Endothelial cell of umbilical vein (primary cell): ENCODE measurements at regions not wholly inside any gene's neighbourhood (a gene's known extent, or its start where the extent isn't known, plus 50 kb on each side); places are given as distances from the start of the nearest gene placed in this dataset.

Experiments used
- EZH2 ChIP-seq: IDR thresholded peaks from 2 replicates; pipeline ENCODE4 v1.6.1; 2012; ENCODE audit warnings: borderline replicate concordance, low read depth, mild to moderate bottlenecking, moderate library complexity, low read length, inconsistent platforms; ENCODE audit not compliant: severe bottlenecking
- FOS ChIP-seq: IDR thresholded peaks from 2 replicates; pipeline ENCODE4 v1.6.1; 2011; ENCODE audit warnings: mild to moderate bottlenecking, low read length, moderate library complexity, borderline replicate concordance; ENCODE audit not compliant: insufficient read depth
- GATA2 ChIP-seq: IDR thresholded peaks from 2 replicates; pipeline ENCODE4 v1.7.0; 2011; ENCODE audit warnings: low read depth, mild to moderate bottlenecking, moderate library complexity, mixed read lengths, low read length; ENCODE audit not compliant: insufficient read length, insufficient read depth
- JUN ChIP-seq: IDR thresholded peaks from 2 replicates; pipeline ENCODE4 v1.6.1; 2011; ENCODE audit warnings: borderline replicate concordance, low read depth; ENCODE audit not compliant: insufficient read length, insufficient read depth
- MYC ChIP-seq: IDR thresholded peaks from one replicate; pipeline ENCODE4 v1.6.1; 2011; ENCODE audit warnings: mild to moderate bottlenecking, low read depth, low read length
- POLR2A ChIP-seq: IDR thresholded peaks from 2 replicates; pipeline ENCODE4 v1.6.1; 2012; ENCODE audit warnings: low read depth, mild to moderate bottlenecking, control low read depth, low read length
- POLR2AphosphoS5 ChIP-seq: IDR thresholded peaks from 2 replicates; pipeline ENCODE4 v1.6.1; 2012; ENCODE audit warnings: low read depth, mild to moderate bottlenecking, control low read depth, low read length, moderate library complexity; ENCODE audit not compliant: insufficient read depth
- TF ChIP-seq, protein P1 (sequence below), 2 donors: IDR thresholded peaks; 1 replicate in 1 of 2; 2 replicates in 1 of 2; pipeline ENCODE4 v1.5.1; 2011; ENCODE audit warnings: low read length in 2 of 2, mild to moderate bottlenecking in 2 of 2, moderate library complexity in 2 of 2, control low read depth in 1 of 2, inconsistent platforms in 1 of 2, low read depth in 1 of 2; ENCODE audit not compliant: insufficient read depth in 1 of 2; ENCODE audit errors: extremely low read depth in 1 of 2
- TF ChIP-seq, protein P2 (sequence below): IDR thresholded peaks from 2 replicates; pipeline ENCODE4 v1.6.1; 2011; ENCODE audit not compliant: insufficient read depth, insufficient read length

DNA sequence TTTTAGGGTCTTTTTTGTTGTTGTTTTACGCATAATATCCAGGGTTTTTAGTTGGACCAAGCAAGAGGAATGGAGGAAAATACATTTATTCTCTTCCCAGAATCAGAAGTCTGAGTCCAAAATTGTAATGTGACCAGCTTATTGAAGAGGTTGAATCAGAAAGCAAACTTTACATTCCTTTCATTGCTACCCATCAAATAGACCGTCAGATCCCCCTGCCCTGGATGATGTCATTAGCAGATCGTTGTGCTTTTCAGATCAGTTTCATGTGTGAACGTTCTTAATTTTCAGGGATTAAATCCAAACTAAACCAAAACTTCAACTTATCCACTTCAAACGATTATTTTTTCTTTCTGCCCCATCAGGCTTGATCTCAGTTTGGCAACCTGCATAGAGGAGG is 85.7 kb upstream of the NGF start:
- TF ChIP-seq POLR2A (no peak), POLR2AphosphoS5 (no peak), EZH2 (no peak), MYC (no peak), JUN (no peak), FOS (no peak), GATA2 (no peak)
- TF ChIP-seq, protein P1, sequence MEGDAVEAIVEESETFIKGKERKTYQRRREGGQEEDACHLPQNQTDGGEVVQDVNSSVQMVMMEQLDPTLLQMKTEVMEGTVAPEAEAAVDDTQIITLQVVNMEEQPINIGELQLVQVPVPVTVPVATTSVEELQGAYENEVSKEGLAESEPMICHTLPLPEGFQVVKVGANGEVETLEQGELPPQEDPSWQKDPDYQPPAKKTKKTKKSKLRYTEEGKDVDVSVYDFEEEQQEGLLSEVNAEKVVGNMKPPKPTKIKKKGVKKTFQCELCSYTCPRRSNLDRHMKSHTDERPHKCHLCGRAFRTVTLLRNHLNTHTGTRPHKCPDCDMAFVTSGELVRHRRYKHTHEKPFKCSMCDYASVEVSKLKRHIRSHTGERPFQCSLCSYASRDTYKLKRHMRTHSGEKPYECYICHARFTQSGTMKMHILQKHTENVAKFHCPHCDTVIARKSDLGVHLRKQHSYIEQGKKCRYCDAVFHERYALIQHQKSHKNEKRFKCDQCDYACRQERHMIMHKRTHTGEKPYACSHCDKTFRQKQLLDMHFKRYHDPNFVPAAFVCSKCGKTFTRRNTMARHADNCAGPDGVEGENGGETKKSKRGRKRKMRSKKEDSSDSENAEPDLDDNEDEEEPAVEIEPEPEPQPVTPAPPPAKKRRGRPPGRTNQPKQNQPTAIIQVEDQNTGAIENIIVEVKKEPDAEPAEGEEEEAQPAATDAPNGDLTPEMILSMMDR (IDR thresholded peaks at IDR 0.05; ENCODE audit: extremely low read depth in 1 of 2, insufficient read depth in 1 of 2, low read depth in 1 of 2, low read length in 2 of 2) = no peak
- TF ChIP-seq, protein P2, sequence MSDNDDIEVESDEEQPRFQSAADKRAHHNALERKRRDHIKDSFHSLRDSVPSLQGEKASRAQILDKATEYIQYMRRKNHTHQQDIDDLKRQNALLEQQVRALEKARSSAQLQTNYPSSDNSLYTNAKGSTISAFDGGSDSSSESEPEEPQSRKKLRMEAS = no peak
